ENCODE measurements at regions not wholly inside any gene's neighbourhood (a gene's known extent, or its start where the extent isn't known, plus 50 kb on each side); places are given as distances from the start of the nearest gene placed in this dataset.

GRCh38 chr18:53819671-53820070, 404.8 kb downstream of the MBD2 start:
- TF ChIP-seq ZNF510 (CRISPR knock-in tag; IDR thresholded peaks at IDR 0.05; ENCODE audit: low read depth), result no peak
- no peak for TF ChIP-seq REST (IDR thresholded peaks at IDR 0.05; ENCODE audit: borderline replicate concordance in 1 of 2, low read depth in 1 of 2, low read length in 2 of 2)
- TF ChIP-seq ZNF274 (CRISPR knock-in tag; IDR thresholded peaks at IDR 0.05), result no peak
- no peak for TF ChIP-seq POLR2A (IDR thresholded peaks at IDR 0.05; ENCODE audit: insufficient read depth in 1 of 2, low read depth in 2 of 2, low read length in 2 of 2)

All from HepG2 (cell line).